ENCODE measurements at regions not wholly inside any gene's neighbourhood (a gene's known extent, or its start where the extent isn't known, plus 50 kb on each side); places are given as distances from the start of the nearest gene placed in this dataset.

GRCh38 chr16:22685459-22685830 lies 128.5 kb upstream of the HS3ST2 start:
- no peak overlapping the region for H3K27ac ChIP-seq (ENCODE audit: low read depth, low read length)
- H2BK120ac ChIP-seq (ENCODE audit: insufficient read depth, low read length, poor library complexity), result no peak overlapping the region
- no peak overlapping the region for H3K23ac ChIP-seq (ENCODE audit: low read length)
- no peak overlapping the region for H3K18ac ChIP-seq (ENCODE audit: low read length)
- H3K9ac ChIP-seq (ENCODE audit: low read length), result peak overlapping the region; percentile 19
- no peak overlapping the region for H3K4me3 ChIP-seq (ENCODE audit: low read depth, low read length)
- H3K79me1 ChIP-seq (ENCODE audit: low read length), result no peaks in the 10 kb centered on the region
- H3K4me2 ChIP-seq (ENCODE audit: low read length), result no peak overlapping the region
- H3K36me3 ChIP-seq (ENCODE audit: control insufficient read depth in 1 of 2, insufficient read depth in 2 of 2, low read length in 2 of 2), result no peaks in the 10 kb centered on the region
- H4K12ac ChIP-seq (ENCODE audit: low read depth, low read length), result no peak overlapping the region
- no peaks in the 10 kb centered on the region for H3K79me2 ChIP-seq (ENCODE audit: control insufficient read depth, insufficient read depth, low read length, poor library complexity)
- no peak overlapping the region for H2AFZ ChIP-seq (ENCODE audit: insufficient read depth, low read length, poor library complexity)
- no peak overlapping the region for H2AK5ac ChIP-seq (ENCODE audit: low read length)
- DNase-seq, result no peak
- H3K14ac ChIP-seq (ENCODE audit: low read length), result no peak overlapping the region
- no peaks in the 10 kb centered on the region for H3K9me3 ChIP-seq (ENCODE audit: insufficient read depth, low read depth, low read length)
- no peak overlapping the region for H4K8ac ChIP-seq (ENCODE audit: low read depth, low read length)
- no peak overlapping the region for H4K91ac ChIP-seq (ENCODE audit: low read depth, low read length)
- no peaks in the 10 kb centered on the region for H3K4me1 ChIP-seq (ENCODE audit: control insufficient read depth in 1 of 2, insufficient read depth in 2 of 2, low read length in 2 of 2)
- no peaks in the 10 kb centered on the region for H3K27me3 ChIP-seq (ENCODE audit: insufficient read depth, low read length)
- WGBS (ENCODE audit: extremely low coverage, insufficient coverage, insufficient read length), result no CpG with 5 or more reads among the region's 3 CpGs
- H3K4ac ChIP-seq (ENCODE audit: low read depth, low read length), result no peak overlapping the region
- H2BK5ac ChIP-seq (ENCODE audit: low read depth, low read length, poor library complexity), result no peak overlapping the region
- H2BK12ac ChIP-seq (ENCODE audit: low read length), result no peak overlapping the region

- Histone ChIP-seq H3K27me3 (ENCODE audit: insufficient read depth, low read length) (no peaks in the 10 kb centered on the region), H3K79me1 (ENCODE audit: low read length) (no peaks in the 10 kb centered on the region)
- WGBS (ENCODE audit: extremely low coverage, insufficient coverage, insufficient read length), result no CpG with 5 or more reads among the region's 2 CpGs
These were observed 126.9 kb upstream of the HS3ST2 start for GRCh38 chr16:22687031-22687530.

GRCh38 chr16:22688463-22688862 lies 125.5 kb upstream of the HS3ST2 start:
- Histone ChIP-seq H3K18ac (ENCODE audit: low read length) (no peak overlapping the region), H4K8ac (ENCODE audit: low read depth, low read length) (no peak overlapping the region), H2BK5ac (ENCODE audit: low read depth, low read length, poor library complexity) (no peak overlapping the region), H2AFZ (ENCODE audit: insufficient read depth, low read length, poor library complexity) (no peak overlapping the region), H3K27ac (ENCODE audit: low read depth, low read length) (no peak overlapping the region), H3K9me3 (ENCODE audit: insufficient read depth, low read depth, low read length) (no peaks in the 10 kb centered on the region), H3K4me3 (ENCODE audit: low read depth, low read length) (no peak overlapping the region), H4K12ac (ENCODE audit: low read depth, low read length) (no peak overlapping the region), H3K4ac (ENCODE audit: low read depth, low read length) (no peak overlapping the region), H3K27me3 (ENCODE audit: insufficient read depth, low read length) (no peaks in the 10 kb centered on the region), H3K4me2 (ENCODE audit: low read length) (no peak overlapping the region), H2BK120ac (ENCODE audit: insufficient read depth, low read length, poor library complexity) (no peak overlapping the region), H3K79me1 (ENCODE audit: low read length) (no peaks in the 10 kb centered on the region), H3K79me2 (ENCODE audit: control insufficient read depth, insufficient read depth, low read length, poor library complexity) (no peaks in the 10 kb centered on the region), H2AK5ac (ENCODE audit: low read length) (no peak overlapping the region), H4K91ac (ENCODE audit: low read depth, low read length) (no peak overlapping the region), H3K36me3 (ENCODE audit: control insufficient read depth in 1 of 2, insufficient read depth in 2 of 2, low read length in 2 of 2) (no peaks in the 10 kb centered on the region), H3K4me1 (ENCODE audit: control insufficient read depth in 1 of 2, insufficient read depth in 2 of 2, low read length in 2 of 2) (no peaks in the 10 kb centered on the region), H3K23ac (ENCODE audit: low read length) (no peak overlapping the region), H2BK12ac (ENCODE audit: low read length) (no peak overlapping the region), H3K14ac (ENCODE audit: low read length) (no peak overlapping the region), H3K9ac (ENCODE audit: low read length) (no peak overlapping the region)
- no CpG with 5 or more reads among the region's 2 CpGs for WGBS (ENCODE audit: extremely low coverage, insufficient coverage, insufficient read length)
- DNase-seq, result no peak

More at GRCh38 chr16:22687031-22687530, 126.9 kb upstream of the HS3ST2 start:
- Histone ChIP-seq H2AK5ac (ENCODE audit: low read length) (no peak overlapping the region), H2BK5ac (ENCODE audit: low read depth, low read length, poor library complexity) (no peak overlapping the region), H3K36me3 (ENCODE audit: control insufficient read depth in 1 of 2, insufficient read depth in 2 of 2, low read length in 2 of 2) (no peaks in the 10 kb centered on the region), H3K4me3 (ENCODE audit: low read depth, low read length) (no peak overlapping the region), H3K18ac (ENCODE audit: low read length) (no peak overlapping the region), H2BK120ac (ENCODE audit: insufficient read depth, low read length, poor library complexity) (no peak overlapping the region), H3K4ac (ENCODE audit: low read depth, low read length) (no peak overlapping the region), H3K23ac (ENCODE audit: low read length) (no peak overlapping the region), H3K4me1 (ENCODE audit: control insufficient read depth in 1 of 2, insufficient read depth in 2 of 2, low read length in 2 of 2) (no peaks in the 10 kb centered on the region), H2AFZ (ENCODE audit: insufficient read depth, low read length, poor library complexity) (no peak overlapping the region), H3K27ac (ENCODE audit: low read depth, low read length) (no peak overlapping the region), H3K9me3 (ENCODE audit: insufficient read depth, low read depth, low read length) (no peaks in the 10 kb centered on the region), H4K8ac (ENCODE audit: low read depth, low read length) (no peak overlapping the region), H3K79me2 (ENCODE audit: control insufficient read depth, insufficient read depth, low read length, poor library complexity) (no peaks in the 10 kb centered on the region), H4K12ac (ENCODE audit: low read depth, low read length) (no peak overlapping the region), H3K14ac (ENCODE audit: low read length) (no peak overlapping the region), H3K9ac (ENCODE audit: low read length) (no peak overlapping the region), H2BK12ac (ENCODE audit: low read length) (no peak overlapping the region), H3K4me2 (ENCODE audit: low read length) (no peak overlapping the region), H4K91ac (ENCODE audit: low read depth, low read length) (no peak overlapping the region)
- DNase-seq, result no peak

GRCh38 chr16:22688930-22689329 lies 125.0 kb upstream of the HS3ST2 start:
- no CpG with 5 or more reads among the region's 1 CpG for WGBS (ENCODE audit: extremely low coverage, insufficient coverage, insufficient read length)
- H4K12ac ChIP-seq (ENCODE audit: low read depth, low read length), result no peak overlapping the region
- H3K4ac ChIP-seq (ENCODE audit: low read depth, low read length), result no peak overlapping the region
- no peak overlapping the region for H3K23ac ChIP-seq (ENCODE audit: low read length)
- no peak for DNase-seq
- H2BK5ac ChIP-seq (ENCODE audit: low read depth, low read length, poor library complexity), result no peak overlapping the region
- H3K79me1 ChIP-seq (ENCODE audit: low read length), result no peaks in the 10 kb centered on the region
- H4K8ac ChIP-seq (ENCODE audit: low read depth, low read length), result no peak overlapping the region
- no peak overlapping the region for H2BK12ac ChIP-seq (ENCODE audit: low read length)
- no peaks in the 10 kb centered on the region for H3K79me2 ChIP-seq (ENCODE audit: control insufficient read depth, insufficient read depth, low read length, poor library complexity)
- H3K4me3 ChIP-seq (ENCODE audit: low read depth, low read length), result no peak overlapping the region
- H3K27ac ChIP-seq (ENCODE audit: low read depth, low read length), result no peak overlapping the region
- H2AFZ ChIP-seq (ENCODE audit: insufficient read depth, low read length, poor library complexity), result no peak overlapping the region
- H2BK120ac ChIP-seq (ENCODE audit: insufficient read depth, low read length, poor library complexity), result no peak overlapping the region
- no peaks in the 10 kb centered on the region for H3K36me3 ChIP-seq (ENCODE audit: control insufficient read depth in 1 of 2, insufficient read depth in 2 of 2, low read length in 2 of 2)
- H3K27me3 ChIP-seq (ENCODE audit: insufficient read depth, low read length), result no peaks in the 10 kb centered on the region
- H2AK5ac ChIP-seq (ENCODE audit: low read length), result no peak overlapping the region
- no peaks in the 10 kb centered on the region for H3K9me3 ChIP-seq (ENCODE audit: insufficient read depth, low read depth, low read length)
- no peak overlapping the region for H3K18ac ChIP-seq (ENCODE audit: low read length)
- H3K9ac ChIP-seq (ENCODE audit: low read length), result no peak overlapping the region
- H4K91ac ChIP-seq (ENCODE audit: low read depth, low read length), result no peak overlapping the region
- H3K4me2 ChIP-seq (ENCODE audit: low read length), result no peak overlapping the region
- no peak overlapping the region for H3K14ac ChIP-seq (ENCODE audit: low read length)
- no peaks in the 10 kb centered on the region for H3K4me1 ChIP-seq (ENCODE audit: control insufficient read depth in 1 of 2, insufficient read depth in 2 of 2, low read length in 2 of 2)
